Dermis blood vessel endothelial cell (primary cell): ENCODE measurements at regions not wholly inside any gene's neighbourhood (a gene's known extent, or its start where the extent isn't known, plus 50 kb on each side); places are given as distances from the start of the nearest gene placed in this dataset.

ENCODE experiments used
- DNase-seq: peaks from one replicate; pipeline ENCODE4 v3.0.0; 2010

GRCh38 chrX:125005863-125006262 is 313.8 kb upstream of the TEX13C start:
- no peak for DNase-seq

DNA sequence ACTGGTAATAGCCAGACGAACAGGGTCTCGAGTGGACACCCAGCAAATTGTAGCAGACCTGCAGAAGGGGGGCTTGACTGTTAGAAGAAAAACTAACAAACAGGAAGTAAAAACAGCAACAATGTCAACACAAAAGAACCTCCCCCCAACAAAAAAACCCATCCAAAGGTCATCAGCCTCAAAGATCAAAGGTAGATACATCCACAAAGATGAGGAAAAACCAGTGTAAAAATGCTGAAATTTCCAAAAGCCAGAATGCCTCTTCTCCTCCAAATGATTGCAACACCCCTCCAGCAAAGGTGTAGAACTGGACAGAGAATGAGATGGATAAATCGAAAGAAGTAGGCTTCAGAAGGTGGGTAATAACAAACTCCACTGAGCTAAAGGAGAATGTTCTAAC is 313.0 kb upstream of the TEX13C start:
- DNase-seq: no peak

- DNase-seq: no peak
Observed at GRCh38 chrX:125012585-125012984, 307.1 kb upstream of the TEX13C start.

DNA sequence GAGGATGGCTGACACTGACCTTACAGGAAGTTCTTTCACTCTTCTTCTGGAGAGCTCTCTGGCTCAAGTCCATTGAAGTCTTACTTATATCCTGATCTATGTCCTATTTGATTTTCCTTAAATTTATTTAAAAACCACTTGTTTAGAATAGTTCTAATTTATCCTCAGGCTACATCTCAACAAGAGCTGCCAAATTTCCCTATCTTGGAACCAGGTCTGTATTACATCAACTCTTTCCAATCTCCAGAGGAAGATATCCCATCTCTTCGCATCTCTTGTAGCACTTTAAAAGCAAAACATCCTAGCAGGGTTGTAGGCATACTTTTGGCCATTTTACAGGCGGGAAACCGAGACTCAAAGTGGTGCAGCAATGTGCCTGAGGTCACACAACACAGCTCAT is 290.5 kb upstream of the TEX13C start:
- no peak for DNase-seq
